Vagina (tissue), 2 donors: ENCODE measurements at regions not wholly inside any gene's neighbourhood (a gene's known extent, or its start where the extent isn't known, plus 50 kb on each side); places are given as distances from the start of the nearest gene placed in this dataset. TPM values are rescaled to one million over a fixed set of nuclear protein-coding genes. Genes with fewer than 3 reads are reported as not detected.

Experiments
- DNase-seq, 2 donors: peaks; one replicate each; pipeline ENCODE4 v3.0.0-alpha.2; 2017; ENCODE audit errors: extremely low spot score in 2 of 2
- H3K27ac ChIP-seq: fragments of 200-600 bp; sonication (generic); one replicate; pipeline ENCODE4 v1.5.1; 2019
- H3K27me3 ChIP-seq: fragments of 200-600 bp; sonication (generic); one replicate; pipeline ENCODE4 v1.5.1; 2019
- H3K36me3 ChIP-seq, 2 donors: fragments of 200-600 bp; sonication (generic); one replicate each; pipeline ENCODE4 v1.5.1; 2017 to 2019
- H3K4me1 ChIP-seq: fragments of 200-600 bp; sonication (generic); one replicate; pipeline ENCODE4 v1.5.1; 2019
- H3K4me3 ChIP-seq, 2 donors: fragments of 200-600 bp; sonication (generic); 1 replicate in 1 of 2; 2 replicates in 1 of 2; pipeline ENCODE4 v1.5.1; 2016 to 2019
- H3K9me3 ChIP-seq: fragments of 200-600 bp; sonication (generic); one replicate; pipeline ENCODE4 v1.5.1; 2019
- CTCF ChIP-seq, 3 experiments: fragments of 450-650 bp in 2 of 3; fragments of 200-600 bp in 1 of 3; sonication (generic) in 1 of 3; IDR thresholded peaks; one replicate each; pipeline ENCODE4 v1.5.1; 2017 to 2019; ENCODE audit warnings: antibody characterized with exemption in 3 of 3, mild to moderate bottlenecking in 2 of 3, moderate library complexity in 2 of 3
- POLR2A ChIP-seq, 2 donors: fragments of 450-650 bp; IDR thresholded peaks; one replicate each; pipeline ENCODE4 v1.6.1; 2017; ENCODE audit warnings: antibody characterized with exemption in 2 of 2, mild to moderate bottlenecking in 2 of 2, moderate library complexity in 2 of 2
- intact Hi-C: fragments of 100-400 bp; cut with DNase I; formaldehyde crosslinking; loops from one replicate; pipeline ENCODE4 v1.15.1; 2023
- microRNA counts, 2 donors: library from miRNA; unstranded; fragments of <30 nt; microRNA quantifications; one replicate each; lab custom pipeline; 2016 to 2017
- microRNA-seq: library from miRNA; unstranded; fragments of <30 nt; microRNA quantifications from one replicate; pipeline ENCODE4, GENCODE V29; 2017; ENCODE audit warnings: borderline number of aligned reads, borderline replicate concordance
- small RNA-seq: library from RNA; depleted of rRNA; stranded (forward); fragments of <200 nt; gene quantifications from one replicate; pipeline ENCODE3, GENCODE V24; 2016

DNA sequence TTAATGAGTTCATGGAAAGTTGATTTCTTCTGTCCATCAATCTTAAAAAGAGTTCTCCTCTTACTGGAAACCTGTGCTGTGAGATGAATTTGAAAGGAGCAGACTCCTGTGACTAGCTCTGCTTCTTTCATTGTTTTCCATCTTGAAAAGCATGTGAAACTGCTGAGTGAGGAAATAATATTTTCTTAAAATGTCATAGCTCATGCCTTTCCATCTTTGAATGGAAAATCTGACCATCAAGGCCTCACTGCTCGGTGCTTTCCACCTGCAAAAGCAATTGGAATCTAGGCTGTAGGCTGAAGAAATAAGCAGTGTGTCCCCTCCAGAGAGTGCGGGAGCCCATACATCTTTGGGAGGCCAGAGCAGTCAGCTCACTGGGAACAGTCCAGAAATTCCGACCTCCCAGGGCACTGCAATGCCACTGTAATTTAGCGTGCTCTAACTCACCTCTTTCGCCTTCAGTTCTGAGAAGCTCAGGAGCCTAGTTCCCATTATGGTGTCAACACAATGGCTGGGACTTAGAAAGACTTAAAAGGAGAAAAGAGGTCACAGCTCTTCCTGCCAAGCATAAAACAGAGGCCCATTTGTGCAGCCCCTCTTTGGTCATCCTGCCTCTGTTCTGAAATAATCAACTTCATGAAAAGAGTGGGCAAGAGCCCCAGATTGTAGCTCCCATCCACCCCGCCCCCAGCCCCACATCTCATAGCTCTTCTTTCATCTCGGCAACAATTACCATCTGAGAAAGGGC lies 50.4 kb upstream of the F3 start:
- Histone ChIP-seq H3K4me3 (no peak overlapping the region), H3K9me3 (no peaks in the 10 kb centered on the region), H3K27ac (no peak overlapping the region), H3K4me1 (peaks cover 32% of the 10 kb centered on the region), H3K36me3 (no peaks in the 10 kb centered on the region), H3K27me3 (no peaks in the 10 kb centered on the region)
- DNase-seq = no peak
- TF ChIP-seq CTCF (IDR thresholded peaks at IDR 0.05) (no peak), POLR2A (IDR thresholded peaks at IDR 0.05) (no peak)
- intact Hi-C loops = no loop called here

MicroRNAs encoded in the stretch of these regions (microRNA counts, 767-probe panel; counts per million panel counts)
- 238 to 261 counts per million in 2 donors for microRNA hsa-miR-378g (lab: Ali Mortazavi, UCI)

Small RNA genes in the stretch of these regions (microRNA-seq; reads per million reads assigned to microRNA genes)
- gene MIR378G = not detected

Small RNA genes in the stretch of these regions (small RNA-seq; reads per million reads assigned to genes)
- gene MIR378G = not detected
